ENCODE measurements at regions not wholly inside any gene's neighbourhood (a gene's known extent, or its start where the extent isn't known, plus 50 kb on each side); places are given as distances from the start of the nearest gene placed in this dataset.

GRCh38 chr14:50049703-50050570 is 66.4 kb downstream of the VCPKMT start:
- H3K4me3 ChIP-seq (ENCODE audit: low read length): no peak overlapping the region
- no peaks in the 10 kb centered on the region for H3K79me2 ChIP-seq (ENCODE audit: control insufficient read depth, insufficient read depth, low read length)
- no peaks in the 10 kb centered on the region for H3K27me3 ChIP-seq (ENCODE audit: insufficient read depth, low read length, poor library complexity)
- no peak overlapping the region for H2AK5ac ChIP-seq (ENCODE audit: low read length)
- H3K9ac ChIP-seq (ENCODE audit: low read length): no peak overlapping the region
- H2BK15ac ChIP-seq (replicated peaks; ENCODE audit: low read depth): no peak overlapping the region
- peaks cover 4% of the 10 kb centered on the region for H3K4me1 ChIP-seq (ENCODE audit: control insufficient read depth, low read depth, low read length)
- no peak overlapping the region for H3K4me2 ChIP-seq (ENCODE audit: low read length)
- H4K5ac ChIP-seq (ENCODE audit: low read length): no peak overlapping the region
- H4K8ac ChIP-seq (ENCODE audit: low read depth, low read length): no peak overlapping the region
- H2BK5ac ChIP-seq (ENCODE audit: low read length): no peak overlapping the region
- no peak overlapping the region for H2BK120ac ChIP-seq (ENCODE audit: low read depth, low read length)
- H3K56ac ChIP-seq (ENCODE audit: low read length): no peak overlapping the region
- no peak overlapping the region for H3K18ac ChIP-seq (ENCODE audit: low read length)
- no peak overlapping the region for H3K27ac ChIP-seq (ENCODE audit: low read depth, low read length)
- no peaks in the 10 kb centered on the region for H3K79me1 ChIP-seq (ENCODE audit: low read length)
- H3K4ac ChIP-seq (ENCODE audit: low read depth, low read length): no peak overlapping the region
- H3K23ac ChIP-seq (ENCODE audit: low read length): no peak overlapping the region
- no peaks in the 10 kb centered on the region for H3K36me3 ChIP-seq (ENCODE audit: control insufficient read depth, insufficient read depth, low read length)
- no peak for DNase-seq
- no CpG with 5 or more reads among the region's 20 CpGs for WGBS (ENCODE audit: extremely low coverage, insufficient coverage, low lambda C conversion rate)

GRCh38 chr14:50051106-50051505 is 65.3 kb downstream of the VCPKMT start:
- no peak overlapping the region for H2BK15ac ChIP-seq (replicated peaks; ENCODE audit: low read depth)
- no peak overlapping the region for H3K9ac ChIP-seq (ENCODE audit: low read length)
- no peak overlapping the region for H3K23ac ChIP-seq (ENCODE audit: low read length)
- peaks cover 4% of the 10 kb centered on the region for H3K4me1 ChIP-seq (ENCODE audit: control insufficient read depth, low read depth, low read length)
- no peaks in the 10 kb centered on the region for H3K36me3 ChIP-seq (ENCODE audit: control insufficient read depth, insufficient read depth, low read length)
- no peaks in the 10 kb centered on the region for H3K27me3 ChIP-seq (ENCODE audit: insufficient read depth, low read length, poor library complexity)
- H3K27ac ChIP-seq (ENCODE audit: low read depth, low read length): no peak overlapping the region
- no peak overlapping the region for H3K56ac ChIP-seq (ENCODE audit: low read length)
- H4K5ac ChIP-seq (ENCODE audit: low read length): no peak overlapping the region
- DNase-seq: no peak
- H3K79me1 ChIP-seq (ENCODE audit: low read length): no peaks in the 10 kb centered on the region
- no peak overlapping the region for H4K8ac ChIP-seq (ENCODE audit: low read depth, low read length)
- H2BK5ac ChIP-seq (ENCODE audit: low read length): no peak overlapping the region
- no CpG with 5 or more reads among the region's 12 CpGs for WGBS (ENCODE audit: extremely low coverage, insufficient coverage, low lambda C conversion rate)
- no peak overlapping the region for H3K4me2 ChIP-seq (ENCODE audit: low read length)
- no peak overlapping the region for H3K4ac ChIP-seq (ENCODE audit: low read depth, low read length)
- no peak overlapping the region for H2AK5ac ChIP-seq (ENCODE audit: low read length)
- no peak overlapping the region for H3K4me3 ChIP-seq (ENCODE audit: low read length)
- no peaks in the 10 kb centered on the region for H3K79me2 ChIP-seq (ENCODE audit: control insufficient read depth, insufficient read depth, low read length)
- H3K18ac ChIP-seq (ENCODE audit: low read length): no peak overlapping the region
- no peak overlapping the region for H2BK120ac ChIP-seq (ENCODE audit: low read depth, low read length)

GRCh38 chr14:50051706-50052105 is 64.7 kb downstream of the VCPKMT start:
- Histone ChIP-seq H3K4me2 (ENCODE audit: low read length) (no peak overlapping the region), H3K79me2 (ENCODE audit: control insufficient read depth, insufficient read depth, low read length) (no peaks in the 10 kb centered on the region), H3K23ac (ENCODE audit: low read length) (no peak overlapping the region), H3K56ac (ENCODE audit: low read length) (no peak overlapping the region), H3K18ac (ENCODE audit: low read length) (no peak overlapping the region), H2BK15ac (replicated peaks; ENCODE audit: low read depth) (no peak overlapping the region), H3K36me3 (ENCODE audit: control insufficient read depth, insufficient read depth, low read length) (no peaks in the 10 kb centered on the region), H3K4me1 (ENCODE audit: control insufficient read depth, low read depth, low read length) (peaks cover 4% of the 10 kb centered on the region), H3K27ac (ENCODE audit: low read depth, low read length) (no peak overlapping the region), H4K8ac (ENCODE audit: low read depth, low read length) (no peak overlapping the region), H3K27me3 (ENCODE audit: insufficient read depth, low read length, poor library complexity) (no peaks in the 10 kb centered on the region), H2BK5ac (ENCODE audit: low read length) (no peak overlapping the region), H3K4ac (ENCODE audit: low read depth, low read length) (no peak overlapping the region), H2BK120ac (ENCODE audit: low read depth, low read length) (no peak overlapping the region), H4K5ac (ENCODE audit: low read length) (no peak overlapping the region), H3K79me1 (ENCODE audit: low read length) (no peaks in the 10 kb centered on the region), H3K9ac (ENCODE audit: low read length) (no peak overlapping the region), H3K4me3 (ENCODE audit: low read length) (no peak overlapping the region), H2AK5ac (ENCODE audit: low read length) (no peak overlapping the region)
- no peak for DNase-seq
- no CpG with 5 or more reads among the region's 5 CpGs for WGBS (ENCODE audit: extremely low coverage, insufficient coverage, low lambda C conversion rate)

GRCh38 chr14:50052517-50052916 is 63.9 kb downstream of the VCPKMT start:
- Histone ChIP-seq H3K4me3 (ENCODE audit: low read length) (no peak overlapping the region), H2BK120ac (ENCODE audit: low read depth, low read length) (no peak overlapping the region), H3K79me1 (ENCODE audit: low read length) (no peaks in the 10 kb centered on the region), H3K36me3 (ENCODE audit: control insufficient read depth, insufficient read depth, low read length) (no peaks in the 10 kb centered on the region), H3K4ac (ENCODE audit: low read depth, low read length) (no peak overlapping the region), H4K8ac (ENCODE audit: low read depth, low read length) (no peak overlapping the region), H2BK5ac (ENCODE audit: low read length) (no peak overlapping the region), H3K56ac (ENCODE audit: low read length) (no peak overlapping the region), H2BK15ac (replicated peaks; ENCODE audit: low read depth) (no peak overlapping the region), H3K79me2 (ENCODE audit: control insufficient read depth, insufficient read depth, low read length) (no peaks in the 10 kb centered on the region), H3K4me2 (ENCODE audit: low read length) (no peak overlapping the region), H3K27ac (ENCODE audit: low read depth, low read length) (no peak overlapping the region), H4K5ac (ENCODE audit: low read length) (no peak overlapping the region), H3K4me1 (ENCODE audit: control insufficient read depth, low read depth, low read length) (no peaks in the 10 kb centered on the region), H3K18ac (ENCODE audit: low read length) (no peak overlapping the region), H3K23ac (ENCODE audit: low read length) (no peak overlapping the region), H3K9ac (ENCODE audit: low read length) (no peak overlapping the region), H2AK5ac (ENCODE audit: low read length) (no peak overlapping the region), H3K27me3 (ENCODE audit: insufficient read depth, low read length, poor library complexity) (no peaks in the 10 kb centered on the region)
- no CpG with 5 or more reads among the region's 11 CpGs for WGBS (ENCODE audit: extremely low coverage, insufficient coverage, low lambda C conversion rate)
- no peak for DNase-seq

- H3K36me3 ChIP-seq (ENCODE audit: control insufficient read depth, insufficient read depth, low read length): no peaks in the 10 kb centered on the region
- H3K23ac ChIP-seq (ENCODE audit: low read length): no peak overlapping the region
- H3K79me2 ChIP-seq (ENCODE audit: control insufficient read depth, insufficient read depth, low read length): no peaks in the 10 kb centered on the region
- H3K4me1 ChIP-seq (ENCODE audit: control insufficient read depth, low read depth, low read length): no peaks in the 10 kb centered on the region
- no peaks in the 10 kb centered on the region for H3K79me1 ChIP-seq (ENCODE audit: low read length)
- no peak for DNase-seq
- H3K4ac ChIP-seq (ENCODE audit: low read depth, low read length): no peak overlapping the region
- H2BK15ac ChIP-seq (replicated peaks; ENCODE audit: low read depth): no peak overlapping the region
- no peak overlapping the region for H2AK5ac ChIP-seq (ENCODE audit: low read length)
- H3K56ac ChIP-seq (ENCODE audit: low read length): no peak overlapping the region
- H3K9ac ChIP-seq (ENCODE audit: low read length): no peak overlapping the region
- no peaks in the 10 kb centered on the region for H3K27me3 ChIP-seq (ENCODE audit: insufficient read depth, low read length, poor library complexity)
- WGBS (ENCODE audit: extremely low coverage, insufficient coverage, low lambda C conversion rate): no CpG with 5 or more reads among the region's 2 CpGs
- no peak overlapping the region for H3K4me2 ChIP-seq (ENCODE audit: low read length)
- H2BK120ac ChIP-seq (ENCODE audit: low read depth, low read length): no peak overlapping the region
- H3K27ac ChIP-seq (ENCODE audit: low read depth, low read length): no peak overlapping the region
- H3K4me3 ChIP-seq (ENCODE audit: low read length): no peak overlapping the region
- no peak overlapping the region for H4K8ac ChIP-seq (ENCODE audit: low read depth, low read length)
- H4K5ac ChIP-seq (ENCODE audit: low read length): no peak overlapping the region
- no peak overlapping the region for H2BK5ac ChIP-seq (ENCODE audit: low read length)
- H3K18ac ChIP-seq (ENCODE audit: low read length): no peak overlapping the region
Observed at GRCh38 chr14:50053935-50054334, 62.4 kb downstream of the VCPKMT start.
